GM18870 (cell line): ENCODE measurements at regions not wholly inside any gene's neighbourhood (a gene's known extent, or its start where the extent isn't known, plus 50 kb on each side); places are given as distances from the start of the nearest gene placed in this dataset.
"Not testable (repeated sequence)": the region's sequence is repeated elsewhere in the genome, so short reads cannot be mapped to it uniquely, and the experiment has no call there.

Source experiments
- ATAC-seq: cut with Tn5 transposase; IDR thresholded peaks from one replicate; pipeline ENCODE4 v1.9.1; 2021; ENCODE audit warnings: moderate library complexity; ENCODE audit not compliant: unreplicated experiment

- no peak for ATAC-seq
These were observed 89.3 kb downstream of the MRPL14 start for GRCh38 chr6:44037847-44038542.

- not testable (repeated sequence) for ATAC-seq
These were observed 90.0 kb downstream of the MRPL14 start for GRCh38 chr6:44037276-44037675.

- no peak for ATAC-seq
These were observed 90.6 kb downstream of the MRPL14 start for GRCh38 chr6:44036699-44037101.

GRCh38 chr6:44036196-44036595, 91.1 kb downstream of the MRPL14 start:
- ATAC-seq, result no peak

GRCh38 chr6:44035621-44036020, 91.6 kb downstream of the MRPL14 start:
- no peak for ATAC-seq

- ATAC-seq, result no peak
These were observed 92.3 kb downstream of the MRPL14 start for GRCh38 chr6:44034931-44035345.

- no peak for ATAC-seq
These were observed 92.8 kb downstream of the MRPL14 start for GRCh38 chr6:44034391-44034861.

GRCh38 chr6:44030812-44031454, 96.3 kb downstream of the MRPL14 start:
- ATAC-seq, result no peak

- ATAC-seq, result no peak
These were observed 97.6 kb downstream of the MRPL14 start for GRCh38 chr6:44029444-44030185.

- no peak for ATAC-seq
These were observed 98.4 kb downstream of the MRPL14 start for GRCh38 chr6:44028789-44029310.

- no peak for ATAC-seq
These were observed 102.0 kb downstream of the MRPL14 start for GRCh38 chr6:44025226-44025625.

- ATAC-seq, result no peak
These were observed 102.6 kb downstream of the MRPL14 start for GRCh38 chr6:44024574-44025219.

- ATAC-seq, result no peak
These were observed 103.4 kb downstream of the MRPL14 start for GRCh38 chr6:44023586-44024454.

- no peak for ATAC-seq
These were observed 104.4 kb downstream of the MRPL14 start for GRCh38 chr6:44022671-44023352.

- no peak for ATAC-seq
These were observed 105.0 kb downstream of the MRPL14 start for GRCh38 chr6:44022296-44022661.

- ATAC-seq, result no peak
These were observed 105.5 kb downstream of the MRPL14 start for GRCh38 chr6:44021589-44022295.

- ATAC-seq, result no peak
These were observed 106.4 kb downstream of the MRPL14 start for GRCh38 chr6:44020664-44021425.

GRCh38 chr6:44020148-44020547, 107.1 kb downstream of the MRPL14 start:
- no peak for ATAC-seq
